ENCODE measurements at regions not wholly inside any gene's neighbourhood (a gene's known extent, or its start where the extent isn't known, plus 50 kb on each side); places are given as distances from the start of the nearest gene placed in this dataset.
"Not testable (repeated sequence)": the region's sequence is repeated elsewhere in the genome, so short reads cannot be mapped to it uniquely, and the experiment has no call there.

- not testable (repeated sequence) for DNase-seq
These were observed 280.9 kb downstream of the GOLGA6L6 start for GRCh38 chr15:20260650-20261049.

GRCh38 chr15:20259559-20260190, 281.9 kb downstream of the GOLGA6L6 start:
- DNase-seq = not testable (repeated sequence)

DNA sequence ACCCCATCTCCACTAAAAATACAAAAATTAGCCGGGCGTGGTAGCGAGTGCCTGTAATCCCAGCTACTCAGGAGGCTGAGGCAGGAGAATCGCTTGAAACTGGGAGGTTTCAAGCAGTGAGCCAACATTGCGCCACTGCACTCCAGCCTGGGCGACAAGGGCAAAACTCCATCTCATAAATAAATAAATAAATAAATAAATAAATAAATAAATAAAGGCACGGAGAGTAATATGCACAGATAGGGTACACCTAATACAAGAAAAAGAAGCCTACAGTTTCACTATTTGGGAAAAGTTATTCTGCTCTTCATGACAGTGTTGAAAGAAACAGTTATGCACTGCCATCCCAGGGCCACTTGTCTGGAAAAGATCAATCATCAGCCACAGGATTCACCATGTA, 285.2 kb downstream of the GOLGA6L6 start:
- DNase-seq = not testable (repeated sequence)

GRCh38 chr15:20255641-20256040, 286.0 kb downstream of the GOLGA6L6 start:
- not testable (repeated sequence) for DNase-seq

GRCh38 chr15:20253047-20253615, 288.5 kb downstream of the GOLGA6L6 start:
- DNase-seq = not testable (repeated sequence)

GRCh38 chr15:20252040-20252439, 289.6 kb downstream of the GOLGA6L6 start:
- not testable (repeated sequence) for DNase-seq

- not testable (repeated sequence) for DNase-seq
These were observed 290.2 kb downstream of the GOLGA6L6 start for GRCh38 chr15:20251214-20252005.

DNA sequence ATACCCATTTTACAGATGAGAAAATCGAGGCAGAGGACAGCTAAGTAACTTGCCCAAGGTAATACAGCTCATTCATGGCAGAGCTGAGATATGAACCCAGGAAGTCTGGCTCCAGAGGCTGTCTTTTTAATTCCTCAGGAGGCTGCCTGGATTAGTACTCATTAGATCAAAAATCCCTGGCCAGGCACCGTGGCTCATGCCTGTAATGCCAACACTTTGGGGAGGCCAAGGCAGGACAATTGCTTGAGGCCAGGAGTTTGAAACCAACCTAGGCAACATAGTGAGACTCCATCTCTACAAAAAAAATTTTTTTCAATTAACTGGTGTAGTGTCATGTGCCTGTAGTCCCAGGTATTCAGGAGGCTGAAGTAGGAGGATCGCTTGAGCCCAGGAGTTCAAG, 291.4 kb downstream of the GOLGA6L6 start:
- DNase-seq = not testable (repeated sequence)

DNA sequence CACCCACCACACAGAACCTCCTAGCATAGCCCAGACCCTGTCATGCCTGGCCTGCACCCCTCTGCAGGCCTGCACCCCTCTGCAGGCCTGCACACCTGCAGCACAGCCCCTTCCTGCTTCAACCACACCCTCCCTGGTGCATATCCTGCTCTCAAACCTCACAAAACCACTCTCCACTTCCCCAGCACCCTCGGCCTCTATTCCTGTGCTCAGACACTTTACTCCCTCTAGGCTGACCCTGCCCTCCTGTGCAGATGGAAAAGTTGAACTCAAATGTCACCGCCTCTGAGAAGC, 292.0 kb downstream of the GOLGA6L6 start:
- DNase-seq = not testable (repeated sequence)

DNA sequence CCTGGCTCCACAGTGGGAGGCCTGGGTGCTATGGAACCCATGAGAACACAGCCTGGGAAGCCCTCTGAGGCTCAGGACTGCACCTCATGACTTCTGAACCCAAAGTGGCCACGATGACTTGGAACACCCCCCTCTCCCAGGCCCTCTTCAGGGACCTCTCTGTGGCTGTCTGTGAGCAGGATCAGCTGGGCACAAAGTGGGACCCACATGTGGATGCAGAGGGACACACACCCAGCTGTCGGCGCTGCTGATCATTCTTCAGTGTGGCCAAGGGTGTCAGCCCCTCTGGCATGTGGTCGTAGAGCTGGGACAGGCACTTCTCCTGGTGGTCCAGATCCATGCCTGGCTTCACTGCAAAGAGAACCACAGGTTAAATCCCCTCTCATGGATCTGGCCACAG, 293.2 kb downstream of the GOLGA6L6 start:
- DNase-seq = not testable (repeated sequence)

- not testable (repeated sequence) for DNase-seq
These were observed 294.5 kb downstream of the GOLGA6L6 start for GRCh38 chr15:20247137-20247536.

DNA sequence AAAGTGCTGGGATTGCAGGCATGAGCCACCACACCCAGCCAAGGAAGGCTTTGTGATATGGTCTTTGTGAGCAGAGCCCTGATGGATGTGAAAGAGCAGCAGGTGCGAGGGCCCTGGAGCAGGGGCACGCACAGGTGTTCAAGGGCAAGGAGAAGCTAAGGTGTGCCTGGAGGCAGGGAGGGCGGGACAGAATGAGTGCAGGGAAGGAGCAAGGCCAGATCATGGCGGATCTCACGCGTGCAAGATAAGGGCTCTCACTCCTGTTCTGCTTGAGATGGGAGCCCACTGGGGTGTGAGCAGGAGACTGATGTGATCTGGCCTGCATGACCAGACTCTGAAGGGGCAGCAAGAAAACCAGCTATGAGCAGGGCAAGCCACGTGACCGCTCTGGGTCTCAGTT, 295.0 kb downstream of the GOLGA6L6 start:
- not testable (repeated sequence) for DNase-seq

DNA sequence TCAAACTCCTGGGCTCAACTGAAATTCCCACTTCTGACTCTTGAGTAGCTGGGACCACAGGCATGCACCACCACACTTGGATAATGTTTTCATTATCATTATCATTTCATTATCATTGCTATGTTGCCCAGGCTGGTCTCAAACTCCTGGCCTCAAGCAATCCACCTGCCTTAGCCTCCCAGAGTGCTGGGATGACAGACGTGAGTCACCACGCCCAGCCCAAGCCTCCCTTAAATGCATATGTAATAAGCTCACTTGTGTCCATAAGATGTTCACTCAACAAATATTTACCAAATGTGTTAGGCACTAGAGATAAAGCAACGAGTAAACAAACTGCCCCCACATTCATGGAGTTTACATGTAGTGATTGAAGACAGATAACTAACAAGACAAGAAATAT, 295.7 kb downstream of the GOLGA6L6 start:
- not testable (repeated sequence) for DNase-seq

GRCh38 chr15:20244792-20245191, 296.8 kb downstream of the GOLGA6L6 start:
- not testable (repeated sequence) for DNase-seq

DNA sequence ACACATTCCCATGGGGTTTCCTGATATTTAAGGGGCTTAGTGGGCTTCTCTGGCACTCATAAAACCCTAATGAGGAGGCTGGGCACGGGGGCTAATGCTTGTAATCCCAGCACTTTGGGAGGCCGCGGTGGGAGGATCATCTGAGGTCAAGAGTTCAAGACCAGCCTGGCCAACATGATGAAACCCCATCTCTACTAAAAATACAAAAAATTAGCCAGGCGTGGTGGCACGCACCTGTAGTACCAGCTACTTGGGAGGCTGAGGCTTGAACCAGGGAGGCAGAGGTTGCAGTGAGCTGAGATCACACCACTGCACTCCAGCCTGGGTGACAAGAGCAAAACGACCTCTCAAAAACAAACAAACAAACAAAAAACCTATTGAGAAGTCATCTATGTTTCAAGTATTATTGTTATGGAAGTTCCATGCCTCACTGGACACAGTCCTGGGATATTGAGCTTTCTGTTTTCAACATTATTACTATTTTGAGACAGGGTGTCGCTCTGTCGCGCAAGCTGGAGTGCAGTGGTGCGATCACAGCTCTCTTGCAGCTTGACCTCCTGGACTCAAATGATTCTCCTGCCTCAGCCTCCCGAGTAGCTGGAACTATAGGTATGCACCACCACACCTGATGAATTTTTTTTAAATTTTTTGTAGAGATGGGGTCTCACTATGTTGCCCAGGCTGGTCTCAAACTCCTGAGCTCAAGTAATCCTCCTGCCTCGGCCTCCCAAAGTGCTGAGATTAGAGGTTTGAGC, 297.9 kb downstream of the GOLGA6L6 start:
- DNase-seq = not testable (repeated sequence)

DNA sequence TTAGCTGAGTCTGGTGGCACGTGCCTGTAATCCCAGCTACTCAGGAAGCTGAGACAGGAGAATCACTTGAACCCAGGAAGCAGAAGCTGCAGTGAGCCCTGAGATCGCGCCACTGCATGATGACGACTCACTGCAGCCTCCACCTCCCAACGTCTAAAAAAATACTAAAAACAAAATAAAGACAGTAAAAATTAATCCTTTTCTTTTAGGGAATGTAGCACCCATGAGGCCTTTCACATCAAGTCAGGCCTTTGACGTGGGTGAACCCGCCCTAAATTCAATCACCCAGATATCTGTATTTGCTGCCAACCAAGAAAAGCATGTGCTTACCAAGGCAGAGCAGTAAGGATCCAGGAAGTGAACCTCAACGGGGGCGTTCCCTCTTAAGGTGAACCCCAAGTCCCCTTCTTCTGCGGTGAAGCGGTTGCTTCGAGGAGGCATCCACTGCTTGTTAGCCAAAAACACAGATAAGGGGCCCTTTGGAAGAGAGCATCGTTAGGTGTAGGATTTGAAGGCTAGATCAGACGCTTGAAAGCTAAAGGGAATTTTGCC, 301.2 kb downstream of the GOLGA6L6 start:
- not testable (repeated sequence) for DNase-seq

DNA sequence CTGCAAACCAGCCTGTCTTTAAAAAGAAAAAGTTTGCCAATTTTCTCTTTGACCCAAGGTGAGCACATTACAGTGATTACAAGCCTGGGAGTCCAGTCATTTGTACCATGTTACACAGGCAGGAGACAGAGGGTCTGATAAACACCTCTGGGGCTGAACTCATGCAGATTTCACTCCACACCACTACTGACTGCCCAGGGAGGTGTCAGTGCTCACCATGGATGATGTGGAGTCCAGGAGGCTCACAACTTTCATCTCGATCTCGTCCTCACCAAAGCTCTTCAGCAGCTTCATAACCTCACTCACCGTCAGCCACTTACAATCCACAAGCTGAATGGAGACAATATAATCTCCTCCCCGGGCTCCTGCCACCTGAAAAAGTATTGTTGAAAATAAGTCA, 302.4 kb downstream of the GOLGA6L6 start:
- not testable (repeated sequence) for DNase-seq

GRCh38 chr15:20237256-20238020, 304.2 kb downstream of the GOLGA6L6 start:
- DNase-seq = not testable (repeated sequence)

DNA sequence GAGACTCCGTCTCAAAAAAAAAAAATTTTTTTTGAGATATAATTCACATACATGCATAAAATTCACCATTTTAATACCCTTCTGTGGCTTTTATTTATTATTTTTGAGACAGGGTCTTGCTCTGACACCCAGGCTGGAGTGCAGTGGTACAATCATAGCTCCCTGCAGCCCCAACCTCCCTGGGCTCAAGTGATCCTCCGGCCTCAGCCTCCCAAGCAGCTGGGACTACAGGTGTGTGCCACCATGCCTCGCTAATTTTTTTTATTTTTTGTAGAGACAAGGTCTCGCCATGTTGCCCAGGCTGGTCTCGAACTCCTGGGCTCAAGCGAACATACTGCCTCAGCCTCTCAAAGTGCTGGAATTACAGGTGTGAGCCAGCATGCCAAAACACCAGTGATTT, 305.9 kb downstream of the GOLGA6L6 start:
- DNase-seq = not testable (repeated sequence)

GRCh38 chr15:20234006-20234540, 307.5 kb downstream of the GOLGA6L6 start:
- DNase-seq = not testable (repeated sequence)

DNA sequence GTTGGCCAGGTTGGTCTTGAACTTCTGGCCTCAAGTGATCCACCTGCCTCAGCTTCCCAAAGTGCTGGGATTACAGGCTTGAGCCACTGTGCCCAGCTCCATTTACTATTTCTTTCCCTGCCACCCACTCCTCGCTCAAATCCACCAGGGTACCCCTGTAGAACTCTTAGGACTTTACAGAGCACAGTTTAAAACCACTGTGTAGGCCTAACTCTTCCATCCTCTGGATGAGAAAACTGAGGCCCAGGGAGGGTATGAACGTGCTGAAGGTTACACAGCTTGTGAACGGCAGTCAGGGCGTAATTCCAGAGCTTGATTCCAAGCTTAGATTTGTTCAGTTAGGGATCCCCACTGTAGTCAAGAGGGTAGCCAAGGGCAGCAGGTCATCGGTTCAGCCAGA, 309.1 kb downstream of the GOLGA6L6 start:
- DNase-seq = not testable (repeated sequence)

DNA sequence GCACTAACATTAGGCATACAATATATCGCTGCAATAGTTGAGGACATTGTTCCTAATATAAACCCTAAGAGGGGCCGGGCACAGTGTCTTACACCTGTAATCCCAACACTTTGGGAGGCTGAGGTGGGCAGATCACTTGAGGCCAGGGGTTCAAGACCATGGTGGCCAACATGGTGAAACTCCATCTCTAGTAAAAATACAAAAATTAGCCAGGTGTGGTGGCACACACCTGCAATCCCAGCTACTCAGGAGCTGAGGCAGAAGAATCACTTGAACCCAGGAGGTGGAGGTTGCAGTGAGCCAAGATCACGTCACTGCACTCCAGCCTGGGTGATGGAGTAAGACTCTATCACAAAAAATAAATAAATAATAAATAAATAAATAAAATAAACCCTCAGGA, 310.9 kb downstream of the GOLGA6L6 start:
- DNase-seq = not testable (repeated sequence)

Measured in activated CD4-positive, alpha-beta T cell treated with anti-CD3 and anti-CD28 coated beads for 1 hour (primary cell).